Frontal cortex (tissue), 3 donors: ENCODE measurements at regions not wholly inside any gene's neighbourhood (a gene's known extent, or its start where the extent isn't known, plus 50 kb on each side); places are given as distances from the start of the nearest gene placed in this dataset.

Source experiments
- DNase-seq, 2 donors: peaks; one replicate each; pipeline ENCODE4 v3.0.0; 2012; ENCODE audit warnings: low spot score in 2 of 2
- FAIRE-seq: peaks from 2 replicates; lab custom pipeline; 2012; peaks lifted over from hg19 to GRCh38; lab: Jason Lieb, UNC
- donor health status: control.
- donor health status: control.
- donor health status: control.

- FAIRE-seq (no peak), DNase-seq (no peak)
These were observed 50.9 kb upstream of the A1CF start for GRCh38 chr10:50936335-50936734.

DNA sequence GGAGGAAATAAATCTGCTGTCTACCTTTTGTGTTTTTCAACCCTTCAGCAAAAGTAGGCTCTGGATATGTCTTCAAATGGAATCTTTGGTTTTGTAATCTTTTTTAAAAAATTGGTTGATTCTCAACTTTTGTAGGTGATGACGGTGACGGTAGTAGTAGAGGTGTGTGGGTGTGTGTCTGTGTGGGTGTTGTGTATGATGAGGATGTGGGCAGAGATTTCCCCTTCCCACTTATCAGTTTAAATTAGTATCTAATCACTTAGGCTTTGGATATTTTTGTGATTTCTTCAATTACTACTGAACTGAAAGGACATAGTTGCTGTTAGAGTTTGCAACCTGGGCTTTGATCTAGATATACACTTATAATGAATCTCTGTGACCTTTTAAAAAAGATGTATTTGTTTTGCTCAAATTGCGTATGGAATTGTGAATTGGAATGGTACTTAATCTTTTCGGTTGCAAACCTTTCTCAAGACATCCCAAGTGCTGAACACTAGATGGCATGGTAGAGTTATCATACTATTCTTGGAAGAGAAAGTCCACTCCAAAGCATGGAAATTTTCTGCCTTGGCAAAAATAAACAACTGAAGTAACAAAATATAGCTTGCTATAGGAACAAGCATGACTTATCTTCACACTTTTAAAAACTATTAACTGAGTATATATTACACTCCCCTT, 51.9 kb upstream of the A1CF start:
- FAIRE-seq (peak; percentile 3), DNase-seq (peak in 1 of 2 donors; percentile 10)

GRCh38 chr10:50941629-50942028, 56.2 kb upstream of the A1CF start:
- DNase-seq (no peak), FAIRE-seq (no peak)

DNA sequence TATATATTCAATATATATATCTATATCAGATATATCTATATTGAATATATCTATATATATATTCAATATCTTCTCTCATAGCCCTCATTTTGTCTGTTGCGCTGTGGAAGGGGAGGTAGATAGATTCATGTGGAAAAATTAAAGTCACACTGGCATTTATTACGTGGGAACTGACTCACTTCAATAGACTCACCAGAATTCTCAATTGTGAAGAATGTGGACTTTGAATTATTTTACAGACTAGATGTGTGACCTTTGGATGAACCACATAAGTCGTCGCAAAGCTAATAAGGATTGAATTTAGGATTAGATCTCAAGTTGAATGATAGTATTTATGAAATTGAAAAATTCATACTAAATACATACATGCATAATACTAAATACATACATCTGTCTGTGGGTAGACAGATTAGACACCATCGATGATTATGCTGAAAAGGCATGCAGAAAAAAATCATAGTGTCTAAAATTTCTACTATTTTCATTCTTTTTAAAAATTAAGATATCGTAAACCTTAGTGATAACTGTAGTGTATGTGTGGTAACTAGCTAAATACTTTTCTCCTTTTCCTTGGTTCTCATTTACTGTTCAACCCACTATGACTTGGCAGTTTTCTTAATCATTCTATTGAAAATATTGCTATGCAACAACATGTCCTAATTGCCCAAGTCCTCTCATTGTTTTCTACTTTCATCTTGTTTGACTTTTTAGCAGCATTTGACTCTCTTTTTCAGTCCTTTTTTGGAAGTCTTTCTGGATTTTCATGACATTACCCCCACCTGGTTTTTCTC, 61.8 kb upstream of the A1CF start:
- FAIRE-seq = no peak
- DNase-seq = no peak

- FAIRE-seq (no peak), DNase-seq (peak in 1 of 2 donors; percentile 3)
These were observed 65.9 kb upstream of the A1CF start for GRCh38 chr10:50951365-50951764.

- DNase-seq (no peak), FAIRE-seq (no peak)
These were observed 75.9 kb upstream of the A1CF start for GRCh38 chr10:50961297-50961696.

- FAIRE-seq = no peak
- no peak for DNase-seq
These were observed 77.6 kb upstream of the A1CF start for GRCh38 chr10:50963063-50963462.

GRCh38 chr10:50968386-50969091, 83.1 kb upstream of the A1CF start:
- DNase-seq (no peak), FAIRE-seq (no peak)

DNA sequence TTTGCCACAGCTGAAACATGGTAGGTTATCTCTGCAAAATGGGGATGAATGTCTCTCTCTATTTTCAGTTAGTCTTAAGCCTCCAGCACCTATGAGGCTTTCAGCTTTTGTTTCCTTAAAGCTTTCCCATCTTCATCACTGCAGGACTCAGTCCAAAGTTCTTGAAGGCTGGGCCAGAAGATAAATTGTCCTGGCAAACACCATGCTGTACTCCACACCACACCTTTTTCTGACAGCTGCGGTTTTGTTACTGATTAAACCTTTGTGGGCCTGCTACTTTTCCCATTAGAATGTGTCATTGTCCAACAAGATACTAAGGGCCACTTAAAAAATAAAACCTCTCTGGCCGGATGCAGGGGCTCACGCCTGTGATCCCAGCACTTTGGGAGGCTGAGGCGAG, 87.2 kb upstream of the A1CF start:
- FAIRE-seq = no peak
- no peak for DNase-seq

GRCh38 chr10:50981385-50981784, 92.9 kb upstream of the PRKG1 start:
- no peak for FAIRE-seq

GRCh38 chr10:50981904-50982303, 92.4 kb upstream of the PRKG1 start:
- no peak for FAIRE-seq

More at GRCh38 chr10:50981385-50981784, 92.9 kb upstream of the PRKG1 start:
- no peak for DNase-seq

DNA sequence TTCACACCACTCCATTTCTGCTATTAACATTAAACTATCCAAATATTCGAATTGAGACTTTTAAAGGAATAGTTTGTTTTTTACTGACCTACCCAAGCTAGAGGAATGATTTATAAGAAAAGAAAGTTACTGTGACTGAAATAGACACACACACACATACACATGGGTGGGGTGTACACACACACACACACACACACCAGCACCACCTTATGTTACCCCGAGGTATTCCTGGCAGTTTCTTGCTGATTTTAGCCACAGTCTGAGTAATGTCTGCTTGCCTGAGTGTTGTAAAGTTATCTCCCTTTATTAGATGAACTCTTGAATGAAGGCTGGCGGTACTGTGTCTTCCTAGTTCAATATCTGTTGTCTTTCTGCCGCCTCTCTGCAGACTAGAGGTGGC, 91.3 kb upstream of the PRKG1 start:
- no peak for DNase-seq
- no peak for FAIRE-seq

More at GRCh38 chr10:50981904-50982303, 92.4 kb upstream of the PRKG1 start:
- no peak for DNase-seq

DNA sequence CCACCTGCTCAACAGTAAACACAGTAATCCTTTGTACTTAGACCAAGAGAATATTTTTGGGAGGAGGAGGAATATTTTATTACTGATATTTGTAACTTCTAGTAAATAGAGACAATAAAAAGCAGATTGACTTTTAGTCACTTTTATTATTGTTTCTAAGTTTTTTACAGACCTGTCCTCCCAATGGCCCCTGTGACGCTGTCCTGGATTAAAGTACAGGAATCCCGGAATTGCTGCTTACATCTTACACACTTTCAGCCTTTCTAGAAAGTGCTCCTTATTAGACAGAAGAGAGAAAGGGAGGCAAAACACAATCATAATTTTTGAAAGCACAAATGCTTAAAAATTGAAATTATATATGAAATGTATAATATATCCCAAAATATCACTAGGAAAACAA, 86.4 kb upstream of the PRKG1 start:
- DNase-seq (no peak), FAIRE-seq (no peak)

- FAIRE-seq (peak; percentile 44), DNase-seq (no peak)
These were observed 85.5 kb upstream of the PRKG1 start for GRCh38 chr10:50988792-50989191.

DNA sequence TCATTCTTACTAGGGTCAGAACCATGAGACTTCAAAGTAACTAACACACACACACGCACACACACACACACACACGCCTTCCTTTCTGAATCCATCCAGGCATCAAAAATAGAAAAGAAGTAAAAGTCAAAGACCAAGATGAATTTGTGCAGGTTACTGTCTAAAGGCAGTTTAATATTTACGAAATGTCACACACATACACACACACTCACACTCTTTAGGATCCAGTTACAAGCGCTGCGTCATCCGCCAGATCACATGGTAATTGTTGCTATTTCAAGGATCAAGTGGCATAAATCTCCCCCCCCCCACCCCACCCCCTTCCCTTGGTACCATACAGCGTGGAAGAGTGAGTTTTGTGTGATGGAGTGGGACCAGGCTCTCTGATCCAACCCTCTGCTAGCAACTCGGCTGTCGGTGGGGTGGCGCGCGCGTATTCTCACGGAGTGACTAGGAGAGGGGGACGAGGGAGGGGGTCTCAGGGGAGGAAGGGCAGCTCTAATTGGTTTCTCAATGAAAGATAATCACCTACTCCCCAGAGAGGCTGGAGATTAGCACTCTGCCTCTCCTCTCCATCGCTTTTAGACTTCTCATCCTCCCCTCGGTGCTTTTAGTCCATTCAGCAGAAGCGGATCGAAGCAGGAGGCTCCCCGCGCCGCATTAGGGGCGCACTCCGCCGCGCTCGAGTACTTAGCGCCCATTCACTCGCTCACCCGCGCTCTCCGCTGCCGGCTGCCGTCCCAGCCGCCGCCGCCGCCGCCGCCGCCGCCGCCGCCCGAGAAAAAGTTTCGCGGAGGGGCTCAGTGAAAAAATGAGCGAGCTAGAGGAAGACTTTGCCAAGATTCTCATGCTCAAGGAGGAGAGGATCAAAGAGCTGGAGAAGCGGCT, 83.5 kb upstream of the PRKG1 start:
- peak; percentile 34 to 45 for DNase-seq
- no peak for FAIRE-seq

- no peak for FAIRE-seq
- DNase-seq = peak; percentile 22 to 47
These were observed 82.6 kb upstream of the PRKG1 start for GRCh38 chr10:50991456-50992355.

DNA sequence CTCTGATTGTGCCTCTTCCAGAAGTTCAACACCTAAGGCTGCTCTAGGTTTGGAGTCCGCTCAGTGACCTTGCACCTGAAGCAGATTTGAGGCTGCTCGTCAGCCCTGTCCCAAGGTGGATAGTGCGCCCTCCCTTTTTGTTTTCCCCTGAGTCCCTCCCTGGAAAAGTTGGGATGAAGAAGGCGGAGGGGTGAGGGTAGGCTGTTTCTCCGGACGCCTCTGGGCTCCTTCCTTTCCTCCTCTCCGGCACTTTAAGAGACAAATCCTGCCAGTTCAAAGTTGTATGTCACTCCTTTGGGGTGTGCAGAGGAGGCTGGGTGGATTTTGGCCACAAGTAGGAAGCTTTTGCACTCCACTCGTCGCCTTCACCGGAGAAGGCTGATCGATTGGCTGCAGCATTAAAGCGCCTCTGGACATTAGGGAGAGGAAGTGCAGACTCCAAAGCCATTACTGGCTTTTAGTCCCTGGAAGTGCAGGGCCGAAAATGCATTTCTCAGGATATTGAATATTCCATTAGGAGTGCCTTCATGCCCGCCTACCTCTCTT, 81.9 kb upstream of the PRKG1 start:
- DNase-seq = no peak
- no peak for FAIRE-seq

GRCh38 chr10:50992972-50993766, 81.1 kb upstream of the PRKG1 start:
- no peak for DNase-seq
- no peak for FAIRE-seq
